Caco-2 (cell line): ENCODE measurements at regions not wholly inside any gene's neighbourhood (a gene's known extent, or its start where the extent isn't known, plus 50 kb on each side); places are given as distances from the start of the nearest gene placed in this dataset.

ENCODE experiments used
- BruUV-seq: library from RNA; stranded (reverse); fragments of 400-500 nt; replicated peaks from 2 replicates; lab custom pipeline; 2021; lab: Mats Ljungman, UMichigan
- CTCF ChIA-PET: fragments of 300-600 bp; sonication (Branson Sonifier 250); formaldehyde crosslinking; loops from one replicate; lab custom pipeline; 2022; ENCODE audit warnings: antibody characterized with exemption; lab: Charles Lee
- POLR2A ChIA-PET: fragments of 300-600 bp; sonication (Branson Sonifier 250); formaldehyde crosslinking; loops from one replicate; lab custom pipeline; 2022; ENCODE audit warnings: antibody characterized with exemption; lab: Charles Lee
- DNase-seq, 2 experiments: peaks; one replicate each; pipeline versions ENCODE4 v3.0.0 to v3.0.0-alpha.2; 2020 to 2022
- H3K27me3 ChIP-seq: replicated peaks from 2 replicates; pipeline ENCODE4 v1.6.0; 2011; ENCODE audit warnings: low read length; ENCODE audit not compliant: control insufficient read depth, insufficient read depth
- H3K36me3 ChIP-seq: 2 replicates; pipeline ENCODE4 v1.5.1; 2011; ENCODE audit warnings: low read length; ENCODE audit not compliant: control insufficient read depth, insufficient read depth
- H3K4me1 ChIP-seq: fragments of 250-450 bp; sonication (Bioruptor Pico); 2 replicates; pipeline ENCODE4 v1.5.1; 2020; ENCODE audit warnings: mild to moderate bottlenecking
- H3K4me3 ChIP-seq: 2 replicates; pipeline ENCODE4 v1.5.1; 2011; ENCODE audit warnings: low read depth, mild to moderate bottlenecking, control low read depth, low read length
- H3K9me3 ChIP-seq: fragments of 250-450 bp; sonication (Bioruptor Pico); 2 replicates; pipeline ENCODE4 v1.5.1; 2020; ENCODE audit warnings: mild to moderate bottlenecking, moderate library complexity
- H3K27ac Mint-ChIP-seq: one replicate; pipeline ENCODE4 v1.8.0; 2022; ENCODE audit warnings: mixed read lengths; ENCODE audit not compliant: unreplicated experiment
- H3K27me3 Mint-ChIP-seq: one replicate; pipeline ENCODE4 v1.8.0; 2022; ENCODE audit warnings: mixed read lengths; ENCODE audit not compliant: insufficient read depth, unreplicated experiment
- H3K36me3 Mint-ChIP-seq: one replicate; pipeline ENCODE4 v1.8.0; 2022; ENCODE audit warnings: mild to moderate bottlenecking, mixed read lengths; ENCODE audit not compliant: insufficient read depth, unreplicated experiment
- H3K4me1 Mint-ChIP-seq: one replicate; pipeline ENCODE4 v1.8.0; 2022; ENCODE audit warnings: low read depth, mixed read lengths; ENCODE audit not compliant: unreplicated experiment
- H3K4me3 Mint-ChIP-seq: one replicate; pipeline ENCODE4 v1.8.0; 2022; ENCODE audit warnings: mild to moderate bottlenecking, moderate library complexity, mixed read lengths; ENCODE audit not compliant: unreplicated experiment
- H3K9me3 Mint-ChIP-seq: one replicate; pipeline ENCODE4 v1.8.0; 2022; ENCODE audit warnings: mixed read lengths; ENCODE audit not compliant: unreplicated experiment
- CTCF ChIP-seq, 2 experiments: fragments of 200-600 bp in 1 of 2; IDR thresholded peaks; 1 replicate in 1 of 2; 2 replicates in 1 of 2; pipeline versions ENCODE4 v1.5.1 to v1.8.0; 2011 to 2022; ENCODE audit warnings: antibody characterized with exemption in 1 of 2, control low read depth in 1 of 2, inconsistent platforms in 1 of 2, low read depth in 1 of 2, low read length in 1 of 2, mild to moderate bottlenecking in 1 of 2, moderate library complexity in 1 of 2; ENCODE audit not compliant: insufficient read depth in 1 of 2, severe bottlenecking in 1 of 2, unreplicated experiment in 1 of 2
- intact Hi-C: fragments of 100-400 bp; cut with micrococcal nuclease; formaldehyde crosslinking; loops from one replicate; pipeline ENCODE4 v1.10.0; 2022; ENCODE audit not compliant: unreplicated experiment

- Histone ChIP-seq H3K36me3 (no peaks in the 10 kb centered on the region), H3K27me3 (peaks cover 5% of the 10 kb centered on the region), H3K4me1 (peaks cover 3% of the 10 kb centered on the region; the same call in 1 of the 2 replicates), H3K9me3 (no peaks in the 10 kb centered on the region), H3K4me3 (no peak overlapping the region)
- Mint-ChIP-seq H3K9me3 (no peaks in the 10 kb centered on the region), H3K36me3 (no peaks in the 10 kb centered on the region), H3K27ac (no peak overlapping the region), H3K4me3 (no peak overlapping the region), H3K4me1 (peaks cover 6% of the 10 kb centered on the region), H3K27me3 (peaks cover 30% of the 10 kb centered on the region)
- no peak for DNase-seq
- ChIA-PET CTCF (no interaction called here), POLR2A (no interaction called here)
- no TSS peak for BruUV-seq
- intact Hi-C loops, result no loop called here
- TF ChIP-seq CTCF (IDR thresholded peaks at IDR 0.05; ENCODE audit: insufficient read depth in 1 of 2, low read depth in 1 of 2, low read length in 1 of 2, severe bottlenecking in 1 of 2, unreplicated experiment in 1 of 2), result no peak
These were observed 88.2 kb downstream of the NOG start for GRCh38 chr17:56681561-56682266.

GRCh38 chr17:56688151-56688550 lies 94.7 kb downstream of the NOG start:
- BruUV-seq, result no TSS peak
- no peak overlapping the region for H3K4me3 ChIP-seq
- no peaks in the 10 kb centered on the region for H3K36me3 ChIP-seq
- DNase-seq, result no peak
- Mint-ChIP-seq H3K27ac (no peak overlapping the region), H3K9me3 (no peaks in the 10 kb centered on the region), H3K4me1 (no peaks in the 10 kb centered on the region), H3K4me3 (no peak overlapping the region), H3K36me3 (no peaks in the 10 kb centered on the region), H3K27me3 (peaks cover 33% of the 10 kb centered on the region)
- ChIA-PET CTCF (interaction anchor here (0.6 kb wide), 1 partner anchor 9 kb away, joined by 3 read pairs; no protein-coding TSS in a partner anchor), POLR2A (no interaction called here)
- no peak for TF ChIP-seq CTCF (IDR thresholded peaks at IDR 0.05; ENCODE audit: insufficient read depth in 1 of 2, low read depth in 1 of 2, low read length in 1 of 2, severe bottlenecking in 1 of 2, unreplicated experiment in 1 of 2)
- H3K27me3 ChIP-seq, result no peaks in the 10 kb centered on the region
- intact Hi-C loops, result no loop called here
- H3K9me3 ChIP-seq, result no peaks in the 10 kb centered on the region
- H3K4me1 ChIP-seq, result no peaks in the 10 kb centered on the region

GRCh38 chr17:56690441-56691291 lies 97.2 kb downstream of the NOG start:
- no peaks in the 10 kb centered on the region for H3K4me1 ChIP-seq
- H3K4me3 Mint-ChIP-seq, result no peak overlapping the region
- H3K4me3 ChIP-seq, result no peak overlapping the region
- no peaks in the 10 kb centered on the region for H3K9me3 Mint-ChIP-seq
- no TSS peak for BruUV-seq
- H3K27ac Mint-ChIP-seq, result no peak overlapping the region
- intact Hi-C loops, result no loop called here
- DNase-seq, result no peak
- peaks cover 24% of the 10 kb centered on the region for H3K27me3 Mint-ChIP-seq
- H3K36me3 ChIP-seq, result no peaks in the 10 kb centered on the region
- CTCF ChIA-PET, result no interaction called here
- H3K4me1 Mint-ChIP-seq, result no peaks in the 10 kb centered on the region
- no peak for TF ChIP-seq CTCF (IDR thresholded peaks at IDR 0.05; ENCODE audit: insufficient read depth in 1 of 2, low read depth in 1 of 2, low read length in 1 of 2, severe bottlenecking in 1 of 2, unreplicated experiment in 1 of 2)
- no peaks in the 10 kb centered on the region for H3K36me3 Mint-ChIP-seq
- H3K9me3 ChIP-seq, result no peaks in the 10 kb centered on the region
- no peaks in the 10 kb centered on the region for H3K27me3 ChIP-seq
- POLR2A ChIA-PET, result no interaction called here
